ENCODE measurements at regions not wholly inside any gene's neighbourhood (a gene's known extent, or its start where the extent isn't known, plus 50 kb on each side); places are given as distances from the start of the nearest gene placed in this dataset.

GRCh38 chr1:90104941-90105538 is 110.1 kb downstream of the ZNF326 start:
- Histone ChIP-seq H3K27me3 (ENCODE audit: low read depth) (peaks cover 11% of the 10 kb centered on the region), H3K9me3 (no peaks in the 10 kb centered on the region), H3K36me3 (no peaks in the 10 kb centered on the region), H3K27ac (no peak overlapping the region), H3K4me3 (no peak overlapping the region), H3K4me1 (no peaks in the 10 kb centered on the region)
- ATAC-seq (no peak), DNase-seq (no peak)
- TF ChIP-seq CTCF (IDR thresholded peaks at IDR 0.05) = no peak
- intact Hi-C loops (cut with DNase I) = no loop called here

GRCh38 chr1:90100566-90100965 is 105.7 kb downstream of the ZNF326 start:
- H3K4me3 ChIP-seq = no peak overlapping the region
- H3K27me3 ChIP-seq (ENCODE audit: low read depth) = no peaks in the 10 kb centered on the region
- ATAC-seq (no peak), DNase-seq (no peak)
- H3K9me3 ChIP-seq = peaks cover 6% of the 10 kb centered on the region
- intact Hi-C loops (cut with DNase I) = no loop called here
- H3K27ac ChIP-seq = no peak overlapping the region
- no peaks in the 10 kb centered on the region for H3K4me1 ChIP-seq
- TF ChIP-seq CTCF (IDR thresholded peaks at IDR 0.05) = no peak
- H3K36me3 ChIP-seq = no peaks in the 10 kb centered on the region

GRCh38 chr1:90092441-90092840 is 97.5 kb downstream of the ZNF326 start:
- Histone ChIP-seq H3K4me1 (no peaks in the 10 kb centered on the region), H3K27ac (no peak overlapping the region), H3K4me3 (no peak overlapping the region), H3K36me3 (no peaks in the 10 kb centered on the region), H3K27me3 (ENCODE audit: low read depth) (no peaks in the 10 kb centered on the region), H3K9me3 (peaks cover 6% of the 10 kb centered on the region)
- DNase-seq = no peak
- intact Hi-C loops (cut with DNase I) = no loop called here
- TF ChIP-seq CTCF (IDR thresholded peaks at IDR 0.05) = no peak
- no peak for ATAC-seq
